Fibroblast of the aortic adventitia (primary cell): ENCODE measurements at regions not wholly inside any gene's neighbourhood (a gene's known extent, or its start where the extent isn't known, plus 50 kb on each side); places are given as distances from the start of the nearest gene placed in this dataset.

ENCODE experiments used
- DNase-seq: peaks from one replicate; pipeline ENCODE4 v3.0.0-alpha.2; 2010; ENCODE audit warnings: low read depth
- H3K4me3 ChIP-seq: 2 replicates; pipeline ENCODE4 v1.5.1; 2011; ENCODE audit warnings: low read depth, mild to moderate bottlenecking, control low read depth, low read length, moderate library complexity
- CTCF ChIP-seq: IDR thresholded peaks from 2 replicates; pipeline ENCODE4 v1.5.1; 2011; ENCODE audit warnings: mild to moderate bottlenecking, low read length, control low read depth, inconsistent platforms; ENCODE audit not compliant: insufficient read depth

- H3K4me3 ChIP-seq, result no peak overlapping the region
- no peak for DNase-seq
- TF ChIP-seq CTCF, result no peak
Observed at GRCh38 chr3:72682936-72683452, 165.3 kb downstream of the SHQ1 start.

GRCh38 chr3:72681598-72681997, 166.6 kb downstream of the SHQ1 start:
- TF ChIP-seq CTCF, result no peak
- H3K4me3 ChIP-seq, result no peak overlapping the region
- DNase-seq, result no peak

- H3K4me3 ChIP-seq, result no peak overlapping the region
- no peak for DNase-seq
- TF ChIP-seq CTCF, result no peak
Observed at GRCh38 chr3:72680766-72681165, 167.5 kb downstream of the SHQ1 start.

- H3K4me3 ChIP-seq, result no peak overlapping the region
- no peak for TF ChIP-seq CTCF
- DNase-seq, result peak; percentile 52
Observed at GRCh38 chr3:72679540-72680198, 168.6 kb downstream of the SHQ1 start.

GRCh38 chr3:72678867-72679266, 169.4 kb downstream of the SHQ1 start:
- no peak overlapping the region for H3K4me3 ChIP-seq
- no peak for TF ChIP-seq CTCF
- no peak for DNase-seq

GRCh38 chr3:72678380-72678779, 169.9 kb downstream of the SHQ1 start:
- TF ChIP-seq CTCF, result no peak
- no peak for DNase-seq
- no peak overlapping the region for H3K4me3 ChIP-seq

- TF ChIP-seq CTCF, result no peak
- H3K4me3 ChIP-seq, result no peak overlapping the region
- no peak for DNase-seq
Observed at GRCh38 chr3:72675243-72675642, 173.0 kb downstream of the SHQ1 start.
